HL-60 (cell line): ENCODE measurements at regions not wholly inside any gene's neighbourhood (a gene's known extent, or its start where the extent isn't known, plus 50 kb on each side); places are given as distances from the start of the nearest gene placed in this dataset.

Source experiments
- DNase-seq, 2 experiments: peaks; one replicate each; pipeline ENCODE4 v3.0.0-alpha.2; 2010 to 2020; ENCODE audit warnings: low read depth in 1 of 2, low spot score in 1 of 2
- H3K27ac ChIP-seq: fragments of 250-450 bp; sonication (Bioruptor Pico); replicated peaks from 2 replicates; pipeline ENCODE4 v1.5.1; 2020; ENCODE audit warnings: mild to moderate bottlenecking, moderate library complexity
- H3K27me3 ChIP-seq: fragments of 250-450 bp; sonication (Bioruptor Pico); 2 replicates; pipeline ENCODE4 v1.5.1; 2021; ENCODE audit warnings: mild to moderate bottlenecking, moderate library complexity; ENCODE audit not compliant: insufficient read depth, poor library complexity, severe bottlenecking
- H3K4me3 ChIP-seq: replicated peaks from 2 replicates; pipeline ENCODE4 v1.5.1; 2011; ENCODE audit warnings: mild to moderate bottlenecking, control low read depth, low read length; ENCODE audit not compliant: insufficient read depth
- GABPA ChIP-seq: IDR thresholded peaks from 2 replicates; pipeline ENCODE4 v1.6.1; 2012; ENCODE audit warnings: low read depth
- POLR2AphosphoS5 ChIP-seq: IDR thresholded peaks from 2 replicates; pipeline ENCODE4 v1.6.1; 2012; ENCODE audit warnings: low read depth
- SPI1 ChIP-seq: IDR thresholded peaks from 2 replicates; pipeline ENCODE4 v1.6.1; 2012; ENCODE audit warnings: low read depth, mild to moderate bottlenecking, borderline replicate concordance
- TF ChIP-seq, protein P1 (sequence below): IDR thresholded peaks from one replicate; pipeline ENCODE4 v1.5.1; 2011; ENCODE audit warnings: low read length, control low read depth, inconsistent platforms; ENCODE audit not compliant: insufficient read depth
- TF ChIP-seq, protein P2 (sequence below): IDR thresholded peaks from 2 replicates; pipeline ENCODE4 v1.6.1; 2012; ENCODE audit warnings: low read depth; ENCODE audit not compliant: insufficient replicate concordance

DNA sequence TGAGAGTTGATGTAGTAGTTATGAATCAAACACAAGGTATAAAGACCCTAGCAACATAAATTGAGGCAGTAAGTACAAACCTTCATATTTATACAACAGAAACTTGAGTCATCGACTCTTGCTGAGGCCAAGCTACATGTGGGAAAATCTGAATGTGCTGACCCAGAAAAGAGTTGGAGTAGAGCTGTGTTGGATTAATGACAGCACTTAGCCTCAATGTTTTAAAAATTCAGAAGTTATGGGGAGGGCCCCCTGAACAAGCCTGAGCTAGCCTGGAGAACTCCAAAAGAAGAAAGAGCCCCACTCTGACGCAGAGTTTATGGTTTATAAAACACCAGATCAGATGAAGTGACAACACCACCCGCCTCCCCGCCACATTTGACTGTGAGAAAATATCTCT, 100.0 kb downstream of the DUSP6 start:
- no peaks in the 10 kb centered on the region for H3K27me3 ChIP-seq
- no peak for TF ChIP-seq GABPA
- no peak for TF ChIP-seq SPI1
- TF ChIP-seq, protein P1, sequence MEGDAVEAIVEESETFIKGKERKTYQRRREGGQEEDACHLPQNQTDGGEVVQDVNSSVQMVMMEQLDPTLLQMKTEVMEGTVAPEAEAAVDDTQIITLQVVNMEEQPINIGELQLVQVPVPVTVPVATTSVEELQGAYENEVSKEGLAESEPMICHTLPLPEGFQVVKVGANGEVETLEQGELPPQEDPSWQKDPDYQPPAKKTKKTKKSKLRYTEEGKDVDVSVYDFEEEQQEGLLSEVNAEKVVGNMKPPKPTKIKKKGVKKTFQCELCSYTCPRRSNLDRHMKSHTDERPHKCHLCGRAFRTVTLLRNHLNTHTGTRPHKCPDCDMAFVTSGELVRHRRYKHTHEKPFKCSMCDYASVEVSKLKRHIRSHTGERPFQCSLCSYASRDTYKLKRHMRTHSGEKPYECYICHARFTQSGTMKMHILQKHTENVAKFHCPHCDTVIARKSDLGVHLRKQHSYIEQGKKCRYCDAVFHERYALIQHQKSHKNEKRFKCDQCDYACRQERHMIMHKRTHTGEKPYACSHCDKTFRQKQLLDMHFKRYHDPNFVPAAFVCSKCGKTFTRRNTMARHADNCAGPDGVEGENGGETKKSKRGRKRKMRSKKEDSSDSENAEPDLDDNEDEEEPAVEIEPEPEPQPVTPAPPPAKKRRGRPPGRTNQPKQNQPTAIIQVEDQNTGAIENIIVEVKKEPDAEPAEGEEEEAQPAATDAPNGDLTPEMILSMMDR, result no peak
- no peak for TF ChIP-seq POLR2AphosphoS5
- TF ChIP-seq, protein P2, sequence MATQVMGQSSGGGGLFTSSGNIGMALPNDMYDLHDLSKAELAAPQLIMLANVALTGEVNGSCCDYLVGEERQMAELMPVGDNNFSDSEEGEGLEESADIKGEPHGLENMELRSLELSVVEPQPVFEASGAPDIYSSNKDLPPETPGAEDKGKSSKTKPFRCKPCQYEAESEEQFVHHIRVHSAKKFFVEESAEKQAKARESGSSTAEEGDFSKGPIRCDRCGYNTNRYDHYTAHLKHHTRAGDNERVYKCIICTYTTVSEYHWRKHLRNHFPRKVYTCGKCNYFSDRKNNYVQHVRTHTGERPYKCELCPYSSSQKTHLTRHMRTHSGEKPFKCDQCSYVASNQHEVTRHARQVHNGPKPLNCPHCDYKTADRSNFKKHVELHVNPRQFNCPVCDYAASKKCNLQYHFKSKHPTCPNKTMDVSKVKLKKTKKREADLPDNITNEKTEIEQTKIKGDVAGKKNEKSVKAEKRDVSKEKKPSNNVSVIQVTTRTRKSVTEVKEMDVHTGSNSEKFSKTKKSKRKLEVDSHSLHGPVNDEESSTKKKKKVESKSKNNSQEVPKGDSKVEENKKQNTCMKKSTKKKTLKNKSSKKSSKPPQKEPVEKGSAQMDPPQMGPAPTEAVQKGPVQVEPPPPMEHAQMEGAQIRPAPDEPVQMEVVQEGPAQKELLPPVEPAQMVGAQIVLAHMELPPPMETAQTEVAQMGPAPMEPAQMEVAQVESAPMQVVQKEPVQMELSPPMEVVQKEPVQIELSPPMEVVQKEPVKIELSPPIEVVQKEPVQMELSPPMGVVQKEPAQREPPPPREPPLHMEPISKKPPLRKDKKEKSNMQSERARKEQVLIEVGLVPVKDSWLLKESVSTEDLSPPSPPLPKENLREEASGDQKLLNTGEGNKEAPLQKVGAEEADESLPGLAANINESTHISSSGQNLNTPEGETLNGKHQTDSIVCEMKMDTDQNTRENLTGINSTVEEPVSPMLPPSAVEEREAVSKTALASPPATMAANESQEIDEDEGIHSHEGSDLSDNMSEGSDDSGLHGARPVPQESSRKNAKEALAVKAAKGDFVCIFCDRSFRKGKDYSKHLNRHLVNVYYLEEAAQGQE, result no peak
- no peak for DNase-seq
- no peak overlapping the region for H3K4me3 ChIP-seq
- H3K27ac ChIP-seq, result no peak overlapping the region

DNA sequence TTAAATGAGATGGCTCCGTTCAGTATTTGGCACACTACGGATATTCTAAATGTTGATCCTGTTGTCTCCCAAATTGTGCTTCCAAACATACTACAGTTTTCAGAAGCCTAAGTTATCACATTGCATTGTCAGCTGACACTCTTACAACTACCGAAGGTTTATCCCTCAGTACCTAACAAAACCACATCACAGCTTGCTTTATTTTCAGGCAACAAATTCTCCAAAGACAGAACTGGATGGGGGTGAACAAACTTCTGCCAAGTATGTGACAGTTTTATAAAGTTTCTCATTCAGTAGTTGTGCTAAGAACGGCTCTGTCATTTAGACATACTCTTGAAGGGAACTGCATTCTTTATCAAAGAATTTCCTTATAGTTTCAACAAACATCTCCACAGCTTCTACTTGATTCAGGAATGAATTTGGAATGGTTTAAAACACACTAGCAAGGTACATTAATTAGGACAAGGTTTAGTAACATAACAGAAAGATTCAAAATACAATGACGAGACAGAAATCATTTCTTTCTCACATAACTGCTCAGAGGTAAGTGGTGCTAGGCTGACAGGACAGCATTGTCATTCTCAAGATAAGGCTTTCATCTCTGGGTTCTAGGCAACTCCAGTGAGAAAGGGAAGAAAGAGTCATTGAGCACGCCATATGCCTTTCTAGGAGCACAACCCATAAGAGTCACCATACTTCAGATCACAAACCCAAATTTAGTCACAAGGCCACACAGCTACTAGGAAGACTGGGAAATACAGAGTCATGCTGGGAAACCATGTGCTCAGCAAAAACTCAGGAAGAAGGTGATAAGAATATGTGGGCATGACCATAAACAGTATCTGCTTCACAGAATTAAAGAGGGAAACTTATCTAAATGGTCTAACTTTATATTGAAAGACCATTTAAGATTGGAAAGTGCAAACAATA, 100.7 kb downstream of the DUSP6 start:
- H3K27me3 ChIP-seq, result no peaks in the 10 kb centered on the region
- TF ChIP-seq POLR2AphosphoS5 (no peak), SPI1 (no peak), GABPA (no peak)
- TF ChIP-seq, protein P2, result no peak
- TF ChIP-seq, protein P1, result no peak
- H3K4me3 ChIP-seq, result no peak overlapping the region
- no peak overlapping the region for H3K27ac ChIP-seq
- DNase-seq, result no peak

DNA sequence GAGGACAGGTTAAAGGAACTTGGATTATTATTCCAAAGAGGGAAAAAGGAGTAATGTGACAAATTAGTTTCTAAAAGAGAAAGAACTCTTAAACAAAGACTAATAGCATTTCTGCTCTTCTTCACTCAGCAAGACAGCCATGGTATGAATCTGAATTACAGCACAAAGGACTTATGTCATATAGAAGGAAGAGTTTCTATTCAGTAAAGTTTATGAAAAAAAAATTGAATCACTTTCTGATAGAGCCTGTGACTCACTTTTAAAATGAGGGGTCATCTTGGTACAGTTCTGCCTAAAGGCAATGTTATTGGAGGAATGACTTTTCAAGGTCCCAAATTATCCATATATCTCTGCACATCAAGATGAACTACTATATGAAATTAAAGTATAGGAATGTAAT, 101.7 kb downstream of the DUSP6 start:
- no peak overlapping the region for H3K27ac ChIP-seq
- no peak for DNase-seq
- TF ChIP-seq, protein P1, result no peak
- TF ChIP-seq, protein P2, result no peak
- TF ChIP-seq GABPA (no peak), POLR2AphosphoS5 (no peak), SPI1 (no peak)
- H3K27me3 ChIP-seq, result no peaks in the 10 kb centered on the region
- H3K4me3 ChIP-seq, result no peak overlapping the region
